Duodenal mucosa (tissue), 2 donors: ENCODE measurements at regions not wholly inside any gene's neighbourhood (a gene's known extent, or its start where the extent isn't known, plus 50 kb on each side); places are given as distances from the start of the nearest gene placed in this dataset.

Experiments
- H3K27ac ChIP-seq: one replicate; pipeline ENCODE4 v1.7.0; 2013; ENCODE audit warnings: low read depth, low read length
- H3K27me3 ChIP-seq, 2 donors: one replicate each; pipeline ENCODE4 v1.7.0; 2013; ENCODE audit warnings: low read length in 2 of 2, control low read depth in 1 of 2; ENCODE audit not compliant: insufficient read depth in 2 of 2, control insufficient read depth in 1 of 2
- H3K36me3 ChIP-seq, 2 donors: one replicate each; pipeline ENCODE4 v1.7.0; 2013; ENCODE audit warnings: low read length in 2 of 2, control low read depth in 1 of 2; ENCODE audit not compliant: insufficient read depth in 2 of 2, control insufficient read depth in 1 of 2
- H3K4me1 ChIP-seq, 2 donors: one replicate each; pipeline ENCODE4 v1.7.0; 2013; ENCODE audit warnings: low read length in 2 of 2, control low read depth in 1 of 2; ENCODE audit not compliant: insufficient read depth in 2 of 2, control insufficient read depth in 1 of 2
- H3K4me3 ChIP-seq, 2 donors: one replicate each; pipeline ENCODE4 v1.7.0; 2013; ENCODE audit warnings: low read length in 2 of 2, low read depth in 1 of 2
- H3K9ac ChIP-seq, 2 donors: one replicate each; pipeline ENCODE4 v1.7.0; 2013; ENCODE audit warnings: low read length in 2 of 2, low read depth in 1 of 2
- H3K9me3 ChIP-seq, 2 donors: one replicate each; pipeline ENCODE4 v1.7.0; 2013; ENCODE audit warnings: low read length in 2 of 2, control low read depth in 1 of 2; ENCODE audit not compliant: control insufficient read depth in 1 of 2

DNA sequence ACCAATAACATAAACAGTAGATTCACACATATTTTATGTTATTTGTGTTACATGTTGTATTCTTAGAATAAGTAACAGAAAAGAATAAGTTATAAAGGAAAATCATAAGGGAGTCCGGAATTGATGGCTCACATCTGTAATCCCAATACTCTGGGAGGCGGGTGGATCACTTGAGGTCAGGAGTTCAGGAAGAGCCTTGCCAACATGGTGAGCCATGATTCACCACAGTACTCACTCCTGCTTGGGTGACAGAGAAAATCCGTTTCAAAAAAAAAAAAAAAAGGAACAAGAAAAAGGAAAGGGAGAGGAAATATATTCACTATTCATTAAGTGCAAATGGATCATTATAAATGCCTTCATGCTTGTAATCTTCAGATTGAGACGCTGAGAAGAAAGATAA lies 533.3 kb upstream of the CDH9 start:
- H3K4me3 ChIP-seq: no peak overlapping the region
- no peaks in the 10 kb centered on the region for H3K4me1 ChIP-seq

DNA sequence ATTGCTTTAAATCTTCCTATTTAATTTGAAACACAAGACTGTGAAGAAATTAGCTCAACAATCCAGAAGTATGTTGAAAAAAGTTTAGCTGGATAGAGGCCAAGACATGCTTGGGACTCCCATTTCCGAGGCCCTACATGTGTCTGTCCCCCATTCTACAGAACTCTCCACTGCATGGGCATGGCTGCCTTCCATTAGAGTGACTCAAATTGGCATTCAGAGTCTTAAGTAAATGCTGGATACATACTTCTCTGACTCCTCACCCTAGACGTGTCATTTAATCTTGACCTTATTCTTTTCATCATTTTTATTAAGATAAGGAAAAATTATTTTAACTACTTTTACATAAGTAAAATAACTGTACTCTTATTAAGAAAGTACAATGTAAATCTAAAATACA lies 530.4 kb upstream of the CDH9 start:
- no peaks in the 10 kb centered on the region for H3K36me3 ChIP-seq
- no peaks in the 10 kb centered on the region for H3K9me3 ChIP-seq
- H3K9ac ChIP-seq: no peak overlapping the region
- no peak overlapping the region for H3K4me3 ChIP-seq
- H3K27ac ChIP-seq: no peak overlapping the region
- H3K27me3 ChIP-seq: no peaks in the 10 kb centered on the region
- H3K4me1 ChIP-seq: no peaks in the 10 kb centered on the region

More for the DNA sequence above, 533.3 kb upstream of the CDH9 start:
- Histone ChIP-seq H3K36me3 (no peaks in the 10 kb centered on the region), H3K27ac (no peak overlapping the region), H3K9me3 (no peaks in the 10 kb centered on the region), H3K9ac (no peak overlapping the region), H3K27me3 (no peaks in the 10 kb centered on the region)

DNA sequence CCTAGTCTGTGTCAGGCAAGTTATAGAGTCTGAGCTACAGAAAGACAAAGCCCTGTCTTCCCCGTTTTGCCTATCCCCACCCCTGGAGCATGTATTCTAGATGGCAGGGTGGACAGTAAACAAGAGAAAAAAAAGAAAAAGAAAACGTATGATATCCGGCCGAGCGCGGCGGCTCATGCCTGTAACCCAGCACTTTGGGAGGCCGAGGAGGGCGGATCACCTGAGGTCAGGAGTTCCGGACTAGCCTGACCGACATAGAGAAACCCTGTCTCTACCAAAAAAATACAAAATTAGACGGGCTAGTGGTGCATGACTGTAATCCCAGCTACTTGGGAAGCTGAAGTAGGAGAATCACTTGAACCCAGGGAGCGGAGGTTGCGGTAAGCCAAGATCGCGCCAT lies 523.0 kb upstream of the CDH9 start:
- Histone ChIP-seq H3K27ac (no peak overlapping the region), H3K9me3 (peaks cover 3 to 11% of the 10 kb centered on the region in 2 donors), H3K36me3 (no peaks in the 10 kb centered on the region), H3K9ac (no peak overlapping the region), H3K4me1 (no peaks in the 10 kb centered on the region), H3K4me3 (no peak overlapping the region), H3K27me3 (no peaks in the 10 kb centered on the region)

DNA sequence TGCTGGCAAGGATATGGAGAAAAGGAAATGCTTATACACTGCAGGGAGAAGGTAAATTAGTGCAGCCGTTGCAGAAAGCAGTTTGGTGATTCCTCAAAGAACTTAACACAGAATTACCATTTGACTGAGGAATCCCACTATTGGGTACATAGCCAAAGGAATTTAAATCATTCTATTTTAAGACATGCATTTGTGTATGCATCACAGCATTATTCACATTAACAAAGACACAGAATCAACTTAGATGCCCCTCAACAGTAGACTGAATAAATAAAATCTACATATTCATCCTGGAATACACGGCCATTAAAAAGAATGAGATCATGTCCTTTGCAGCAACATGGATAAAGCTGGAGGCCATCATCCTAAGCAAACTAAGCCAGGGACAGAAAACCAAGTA lies 510.1 kb upstream of the CDH9 start:
- Histone ChIP-seq H3K27ac (no peak overlapping the region), H3K9me3 (peaks cover 14 to 28% of the 10 kb centered on the region in 2 donors), H3K36me3 (no peaks in the 10 kb centered on the region)

DNA sequence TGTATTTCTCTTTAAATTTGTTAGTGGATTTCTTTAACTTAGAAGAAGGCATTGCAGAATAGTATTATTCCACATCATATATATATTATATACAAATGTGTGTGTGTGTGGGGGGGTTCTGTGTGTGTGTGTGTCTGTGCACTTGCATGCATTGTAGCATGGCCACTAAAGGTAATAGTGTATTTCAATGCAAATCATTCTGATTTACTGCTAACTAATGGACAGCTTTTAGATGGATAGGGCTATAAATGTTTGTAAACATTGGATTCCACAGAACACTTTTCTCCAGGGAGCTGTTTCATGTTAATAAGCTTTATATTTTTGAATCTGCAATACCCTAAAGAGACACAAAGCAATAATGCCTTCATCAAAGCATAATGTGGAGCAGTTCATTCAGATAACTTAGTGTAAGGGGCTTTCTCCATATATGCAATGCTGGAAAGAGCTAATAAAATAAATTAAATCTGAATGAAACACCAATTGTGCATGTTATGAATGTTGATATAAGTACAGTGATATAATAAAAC lies 496.7 kb upstream of the CDH9 start:
- no peaks in the 10 kb centered on the region for H3K36me3 ChIP-seq
- H3K9me3 ChIP-seq: peaks cover 0 to 5% of the 10 kb centered on the region in 2 donors
- no peaks in the 10 kb centered on the region for H3K27me3 ChIP-seq
- no peak overlapping the region for H3K27ac ChIP-seq
- H3K4me1 ChIP-seq: no peaks in the 10 kb centered on the region
- no peak overlapping the region for H3K9ac ChIP-seq
- no peak overlapping the region for H3K4me3 ChIP-seq

More for the DNA sequence above, 510.1 kb upstream of the CDH9 start:
- Histone ChIP-seq H3K4me1 (no peaks in the 10 kb centered on the region), H3K9ac (no peak overlapping the region), H3K27me3 (no peaks in the 10 kb centered on the region), H3K4me3 (no peak overlapping the region)

DNA sequence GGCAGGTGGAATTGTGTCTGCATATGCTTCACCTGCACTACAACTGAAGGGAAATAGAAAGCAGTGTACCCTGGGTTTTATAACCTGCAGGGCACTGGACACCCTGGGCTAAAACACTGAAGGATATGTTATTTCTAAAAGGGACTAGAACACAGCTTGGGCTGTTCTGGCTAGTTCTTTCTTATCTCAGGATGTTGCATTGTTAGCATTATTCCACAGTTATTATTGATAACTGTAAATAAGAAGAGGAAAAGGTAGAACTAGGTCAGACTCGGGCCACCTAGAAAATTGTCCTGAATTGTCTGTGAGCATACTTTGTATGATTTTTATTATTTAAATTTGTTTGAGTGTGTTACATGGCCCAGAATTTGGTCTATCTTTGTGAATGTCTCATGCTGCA lies 493.9 kb upstream of the CDH9 start:
- H3K27me3 ChIP-seq: no peaks in the 10 kb centered on the region
- H3K27ac ChIP-seq: no peak overlapping the region
- H3K9ac ChIP-seq: no peak overlapping the region
- no peak overlapping the region for H3K4me3 ChIP-seq
- no peaks in the 10 kb centered on the region for H3K4me1 ChIP-seq
- H3K36me3 ChIP-seq: no peaks in the 10 kb centered on the region
- H3K9me3 ChIP-seq: peaks cover 0 to 5% of the 10 kb centered on the region in 2 donors

DNA sequence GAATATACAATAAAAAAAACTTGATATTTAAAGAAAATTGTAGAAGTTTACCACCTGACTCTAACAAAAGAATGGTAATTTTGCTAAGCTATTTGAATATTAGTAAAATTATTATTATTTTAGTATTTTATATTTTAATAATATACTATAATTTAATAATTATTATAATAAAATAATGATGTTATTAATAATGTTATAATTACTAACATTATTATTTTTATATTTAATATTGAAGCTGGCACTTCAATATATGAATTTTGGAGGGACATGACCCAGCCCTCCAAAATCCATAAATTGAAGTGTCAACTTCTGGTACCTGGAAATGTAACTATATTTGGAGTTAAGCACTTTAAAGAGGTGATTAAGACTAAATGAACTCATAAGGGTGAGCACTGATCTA lies 486.1 kb upstream of the CDH9 start:
- Histone ChIP-seq H3K4me3 (no peak overlapping the region), H3K36me3 (no peaks in the 10 kb centered on the region), H3K9ac (no peak overlapping the region), H3K9me3 (peaks cover 7 to 8% of the 10 kb centered on the region in 2 donors), H3K4me1 (no peaks in the 10 kb centered on the region), H3K27me3 (no peaks in the 10 kb centered on the region), H3K27ac (no peak overlapping the region)

DNA sequence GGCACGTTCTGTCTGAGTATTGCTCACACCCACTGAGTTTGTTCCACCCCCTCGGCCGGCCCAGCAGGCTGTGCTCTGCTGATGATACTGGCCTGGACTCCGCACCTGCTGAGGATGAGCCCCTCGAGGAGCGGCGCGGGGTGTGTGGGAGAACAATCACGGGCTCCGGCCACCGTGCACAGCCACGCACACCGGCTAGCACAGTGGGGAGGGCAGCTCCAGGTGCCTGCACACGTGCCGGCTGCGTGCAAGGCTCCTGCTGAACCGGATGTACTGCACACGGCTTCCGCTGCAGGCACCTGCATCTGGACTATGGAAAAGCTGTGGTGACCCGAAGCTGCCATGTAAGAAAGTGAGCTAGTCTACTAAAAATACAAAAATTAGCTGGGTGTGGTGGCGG lies 485.2 kb upstream of the CDH9 start:
- Histone ChIP-seq H3K9ac (no peak overlapping the region), H3K4me1 (no peaks in the 10 kb centered on the region), H3K36me3 (no peaks in the 10 kb centered on the region), H3K4me3 (no peak overlapping the region), H3K9me3 (peaks cover 7 to 13% of the 10 kb centered on the region in 2 donors), H3K27me3 (no peaks in the 10 kb centered on the region), H3K27ac (no peak overlapping the region)

DNA sequence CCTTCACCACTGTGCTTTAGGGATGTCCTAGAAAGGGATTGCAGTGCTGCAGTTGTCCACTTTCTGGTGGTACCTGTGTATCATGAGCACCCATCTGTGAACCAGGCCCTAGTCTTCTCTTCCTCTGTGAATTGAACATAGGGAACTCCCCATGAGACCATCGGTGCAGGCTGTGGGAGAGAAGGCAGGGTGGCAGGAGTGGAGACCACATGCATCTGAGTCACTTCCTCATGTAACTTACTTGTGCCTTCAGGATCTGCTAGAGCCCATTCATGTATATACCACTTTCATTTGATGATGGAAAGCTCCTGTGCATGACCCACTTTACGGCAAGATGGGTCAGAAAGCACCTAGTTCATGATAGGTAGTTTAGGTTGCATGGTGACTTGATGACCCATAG lies 478.1 kb upstream of the CDH9 start:
- Histone ChIP-seq H3K36me3 (no peaks in the 10 kb centered on the region), H3K4me1 (no peaks in the 10 kb centered on the region), H3K27me3 (no peaks in the 10 kb centered on the region), H3K4me3 (no peak overlapping the region), H3K27ac (no peak overlapping the region), H3K9ac (no peak overlapping the region), H3K9me3 (peaks cover 9 to 16% of the 10 kb centered on the region in 2 donors)

DNA sequence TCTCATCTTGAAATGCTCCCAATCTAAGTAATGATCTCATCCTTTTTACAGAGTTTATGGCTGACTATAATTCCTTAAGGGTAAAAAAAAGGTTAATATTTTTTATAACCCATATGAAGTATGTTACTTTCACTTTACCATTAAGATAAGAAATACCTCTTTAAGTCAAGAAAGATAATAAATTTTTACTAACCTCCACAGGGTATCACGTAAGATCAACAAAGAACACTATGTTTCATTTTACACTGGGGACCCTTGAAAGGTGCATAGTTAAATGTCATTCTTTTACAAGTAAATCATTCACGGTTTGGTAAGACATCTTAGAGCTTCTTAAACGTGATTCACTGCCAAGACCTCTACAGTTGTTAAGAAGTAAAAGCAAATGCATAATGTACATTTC lies 472.7 kb upstream of the CDH9 start:
- Histone ChIP-seq H3K4me3 (no peak overlapping the region), H3K27ac (no peak overlapping the region), H3K9ac (no peak overlapping the region), H3K9me3 (peaks cover 0 to 7% of the 10 kb centered on the region in 2 donors), H3K4me1 (no peaks in the 10 kb centered on the region), H3K36me3 (no peaks in the 10 kb centered on the region), H3K27me3 (no peaks in the 10 kb centered on the region)

DNA sequence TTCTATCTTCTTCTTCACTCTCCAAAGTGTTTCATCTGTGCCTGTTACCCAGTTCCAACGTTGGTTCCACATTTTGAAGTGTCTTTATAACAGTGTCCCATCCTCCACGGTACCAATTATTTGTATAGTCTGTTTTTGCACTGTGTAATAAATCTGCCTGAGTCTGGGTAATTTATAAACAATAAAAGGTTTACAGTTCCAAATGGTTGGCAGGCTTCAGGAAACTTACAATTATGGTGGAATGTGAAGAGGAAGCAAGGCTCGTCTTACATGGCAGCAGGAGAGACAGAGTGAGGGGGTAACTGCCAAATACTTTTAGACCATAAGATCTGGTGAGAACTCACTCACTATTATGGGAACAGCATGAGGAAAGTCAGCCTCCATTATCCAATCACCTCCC lies 465.4 kb upstream of the CDH9 start:
- Histone ChIP-seq H3K4me1 (no peaks in the 10 kb centered on the region), H3K4me3 (no peak overlapping the region), H3K9me3 (peaks cover 3 to 8% of the 10 kb centered on the region in 2 donors), H3K36me3 (no peaks in the 10 kb centered on the region), H3K27me3 (no peaks in the 10 kb centered on the region), H3K9ac (no peak overlapping the region), H3K27ac (no peak overlapping the region)
